ENCODE measurements at regions not wholly inside any gene's neighbourhood (a gene's known extent, or its start where the extent isn't known, plus 50 kb on each side); places are given as distances from the start of the nearest gene placed in this dataset.

- Histone ChIP-seq H2AK5ac (ENCODE audit: low read depth, low read length) (no peak overlapping the region; the same call in 1 of the 2 replicates), H2AFZ (ENCODE audit: low read length) (no peak overlapping the region), H2BK20ac (ENCODE audit: low read length) (no peak overlapping the region), H3K18ac (ENCODE audit: extremely low read depth, low read length) (0 out of 2 replicates have a peak overlapping the region, but pooled peaks have one; percentile 0), H2BK12ac (ENCODE audit: low read depth, low read length) (no peak overlapping the region; the same call in 1 of the 2 replicates), H3K36me3 (ENCODE audit: control insufficient read depth in 2 of 4, insufficient read depth in 4 of 4, low read length in 3 of 4) (no peaks in the 10 kb centered on the region), H3K9me3 (ENCODE audit: insufficient read depth in 2 of 2, low read depth in 1 of 2, low read length in 1 of 2) (no peaks in the 10 kb centered on the region), H4K20me1 (replicated peaks in 1 of 2; ENCODE audit: control insufficient read depth in 1 of 2, insufficient read depth in 2 of 2, low read length in 2 of 2) (no peaks in the 10 kb centered on the region), H3K4me1 (replicated peaks in 1 of 4; ENCODE audit: control insufficient read depth in 3 of 4, insufficient read depth in 4 of 4, low read length in 3 of 4) (peaks cover 9 to 19% (median 16%) of the 10 kb centered on the region in 4 experiments), H4K91ac (replicated peaks; ENCODE audit: insufficient read length, low read length) (no peak overlapping the region), H3K14ac (ENCODE audit: insufficient read length) (no peak overlapping the region), H3K23me2 (ENCODE audit: low read depth, low read length) (peaks cover 9% of the 10 kb centered on the region; the same call in 1 of the 2 replicates), H2BK5ac (ENCODE audit: low read depth, low read length) (peak overlapping the region; percentile 40; the same call in 1 of the 2 replicates), H3K79me2 (ENCODE audit: control insufficient read depth in 1 of 2, insufficient read depth in 2 of 2, low read length in 2 of 2) (no peaks in the 10 kb centered on the region), H3K9ac (replicated peaks in 1 of 4; ENCODE audit: extremely low read depth in 1 of 4, low read depth in 3 of 4, low read length in 3 of 4) (no peak overlapping the region), H3K56ac (replicated peaks; ENCODE audit: insufficient read length, low read depth, low read length) (no peak overlapping the region), H3K23ac (ENCODE audit: insufficient read length) (no peak overlapping the region), H3K4ac (replicated peaks; ENCODE audit: insufficient read length, low read depth, low read length) (no peak overlapping the region), H4K8ac (ENCODE audit: extremely low read depth, insufficient read depth, low read length) (peak overlapping the region; percentile 60; the same call in 1 of the 2 replicates), H4K5ac (ENCODE audit: insufficient read length, low read depth, low read length) (no peak overlapping the region), H2BK15ac (ENCODE audit: low read length) (no peak overlapping the region), H3K4me3 (ENCODE audit: extremely low read depth in 1 of 4, insufficient read depth in 2 of 4, low read depth in 3 of 4, low read length in 4 of 4) (peak overlapping the region; percentile 0 to 50 (median 16); a peak in 5 of 8 replicates), H3K79me1 (ENCODE audit: low read depth, low read length) (no peaks in the 10 kb centered on the region), H2BK120ac (replicated peaks; ENCODE audit: low read depth, low read length) (no peak overlapping the region), H3K27ac (ENCODE audit: low read depth, low read length) (0 out of 2 replicates have a peak overlapping the region, but pooled peaks have one; percentile 17), H3K4me2 (ENCODE audit: insufficient read depth in 1 of 2, low read depth in 2 of 2, low read length in 2 of 2) (peak overlapping the region; percentile 69 to 71), H3K27me3 (replicated peaks in 1 of 4; ENCODE audit: control insufficient read depth in 3 of 4, extremely low read depth in 1 of 4, insufficient read depth in 3 of 4, low read length in 3 of 4) (peaks cover 14 to 56% (median 45%) of the 10 kb centered on the region in 4 experiments)
- ChIA-PET CTCF (ENCODE audit: partially characterized antibody) (interaction anchor here (1.0 to 2.6 kb wide), 7 partner anchors 9 to 527 kb away, joined by 3 to 11 read pairs (median 4); no protein-coding TSS in a partner anchor), POLR2A (ENCODE audit: partially characterized antibody) (interaction anchor here (0.8 to 1.4 kb wide), 6 partner anchors 11 to 203 kb away, joined by 3 to 8 read pairs (median 5); partner anchors contain the start of genes DEPDC1 and WLS)
- 3% methylated on average over 19 of the region's 19 CpGs; no CpG with 5 or more reads in 1 of the 2 experiments for WGBS, 2 experiments (ENCODE audit: extremely low coverage in 1 of 2, insufficient coverage in 1 of 2, insufficient read length in 1 of 2, insufficient replicate concordance in 2 of 2, low coverage in 1 of 2, low lambda C conversion rate in 2 of 2, missing lambda C conversion rate in 1 of 2)
- DNase-seq (ENCODE audit: low read depth in 1 of 2, low spot score in 2 of 2) (peak; percentile 58 to 75), FAIRE-seq (peak; percentile 92)
- TF ChIP-seq POU5F1 (IDR thresholded peaks at IDR 0.05; ENCODE audit: low read depth, low read length) (no peak), ZNF274 (IDR thresholded peaks at IDR 0.05; ENCODE audit: borderline replicate concordance, extremely low read depth, low read length) (no peak), ASH2L (IDR thresholded peaks at IDR 0.05; ENCODE audit: low read length) (peak; percentile 80), JUND (IDR thresholded peaks at IDR 0.05; ENCODE audit: low read length) (peak; percentile 36; the same call in 1 of the 2 replicates), TAF7 (optimal IDR thresholded peaks at IDR 0.05; ENCODE audit: borderline replicate concordance, low read depth, low read length) (no peak), RBBP5 (IDR thresholded peaks at IDR 0.05; ENCODE audit: borderline replicate concordance, low read depth, low read length) (no peak), YY1 (IDR thresholded peaks at IDR 0.05; ENCODE audit: low read depth, low read length) (no peak), POLR2A (IDR thresholded peaks at IDR 0.05; ENCODE audit: control extremely low read depth in 1 of 2, low read depth in 2 of 2, low read length in 2 of 2) (no peak), E2F6 (IDR thresholded peaks at IDR 0.05) (no peak)
Observed at GRCh38 chr1:68293609-68294366, 61.5 kb upstream of the WLS start.
